A673 (cell line): ENCODE measurements at regions not wholly inside any gene's neighbourhood (a gene's known extent, or its start where the extent isn't known, plus 50 kb on each side); places are given as distances from the start of the nearest gene placed in this dataset.

ENCODE experiments used
- EZH2 ChIP-seq: fragments of 200-600 bp; sonication (generic); IDR thresholded peaks from 2 replicates; pipeline ENCODE4 v1.6.1; 2017; ENCODE audit warnings: borderline replicate concordance, low read depth, mild to moderate bottlenecking, mixed read lengths, antibody characterized with exemption, low read length; ENCODE audit not compliant: poor library complexity, severe bottlenecking
- TF ChIP-seq, protein P1 (sequence below): fragments of 300-800, 200-600 bp; sonication (generic); conservative IDR thresholded peaks from 2 replicates; pipeline ENCODE4 v1.5.1; 2017; ENCODE audit warnings: low read depth, mild to moderate bottlenecking, antibody characterized with exemption, low read length, moderate library complexity, mixed read lengths

DNA sequence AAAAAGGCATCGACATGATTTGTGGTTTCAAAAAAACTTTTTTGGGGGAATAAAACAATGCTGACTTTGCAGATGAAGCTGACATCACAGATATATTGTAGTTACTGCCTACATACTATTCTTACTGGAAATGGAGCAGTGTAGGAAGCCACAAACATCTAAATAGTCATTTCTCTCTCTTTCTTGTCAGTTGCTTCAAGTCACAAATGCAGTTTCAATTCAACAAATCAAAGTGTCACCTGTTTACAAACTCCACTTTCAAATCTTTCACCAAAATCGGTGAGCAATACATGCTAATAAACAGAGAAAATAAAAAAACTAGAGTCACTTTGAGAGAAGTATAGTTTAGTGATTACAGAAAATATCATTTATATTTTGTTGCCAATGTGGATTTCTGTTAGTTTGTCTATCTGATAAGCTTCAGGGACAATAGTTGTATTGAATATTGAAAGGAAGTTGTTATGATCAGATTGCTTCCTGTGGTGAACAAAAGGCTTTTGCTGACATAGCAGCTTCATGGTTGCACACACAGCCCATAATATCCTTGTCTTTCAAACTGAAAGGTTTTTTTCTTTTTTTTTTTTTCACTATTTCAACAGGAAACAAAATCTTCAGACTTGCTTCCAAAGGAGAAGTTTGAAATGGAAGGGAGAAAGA is 49.7 kb upstream of the PTPN13 start:
- TF ChIP-seq, protein P1, sequence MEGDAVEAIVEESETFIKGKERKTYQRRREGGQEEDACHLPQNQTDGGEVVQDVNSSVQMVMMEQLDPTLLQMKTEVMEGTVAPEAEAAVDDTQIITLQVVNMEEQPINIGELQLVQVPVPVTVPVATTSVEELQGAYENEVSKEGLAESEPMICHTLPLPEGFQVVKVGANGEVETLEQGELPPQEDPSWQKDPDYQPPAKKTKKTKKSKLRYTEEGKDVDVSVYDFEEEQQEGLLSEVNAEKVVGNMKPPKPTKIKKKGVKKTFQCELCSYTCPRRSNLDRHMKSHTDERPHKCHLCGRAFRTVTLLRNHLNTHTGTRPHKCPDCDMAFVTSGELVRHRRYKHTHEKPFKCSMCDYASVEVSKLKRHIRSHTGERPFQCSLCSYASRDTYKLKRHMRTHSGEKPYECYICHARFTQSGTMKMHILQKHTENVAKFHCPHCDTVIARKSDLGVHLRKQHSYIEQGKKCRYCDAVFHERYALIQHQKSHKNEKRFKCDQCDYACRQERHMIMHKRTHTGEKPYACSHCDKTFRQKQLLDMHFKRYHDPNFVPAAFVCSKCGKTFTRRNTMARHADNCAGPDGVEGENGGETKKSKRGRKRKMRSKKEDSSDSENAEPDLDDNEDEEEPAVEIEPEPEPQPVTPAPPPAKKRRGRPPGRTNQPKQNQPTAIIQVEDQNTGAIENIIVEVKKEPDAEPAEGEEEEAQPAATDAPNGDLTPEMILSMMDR, result no peak
- no peak for TF ChIP-seq EZH2
